Tibial nerve (tissue), 4 donors: ENCODE measurements at regions not wholly inside any gene's neighbourhood (a gene's known extent, or its start where the extent isn't known, plus 50 kb on each side); places are given as distances from the start of the nearest gene placed in this dataset.

Source experiments
- EP300 ChIP-seq, 2 donors: sonication (generic); formaldehyde crosslinking; IDR thresholded peaks; one replicate each; pipeline ENCODE4 v1.6.1; 2017; ENCODE audit warnings: antibody characterized with exemption in 2 of 2, mild to moderate bottlenecking in 1 of 2
- POLR2A ChIP-seq, 2 donors: fragments of 450-650 bp; IDR thresholded peaks; one replicate each; pipeline ENCODE4 v1.6.1; 2017; ENCODE audit warnings: antibody characterized with exemption in 2 of 2, mild to moderate bottlenecking in 2 of 2, moderate library complexity in 2 of 2
- TF ChIP-seq, protein P1 (sequence below), 5 experiments: fragments of 200-600 bp in 3 of 5; fragments of 450-650 bp in 2 of 5; sonication (generic) in 3 of 5; IDR thresholded peaks; one replicate each; pipeline ENCODE4 v1.5.1; 2016 to 2019; ENCODE audit warnings: antibody characterized with exemption in 5 of 5, mild to moderate bottlenecking in 3 of 5, moderate library complexity in 2 of 5

DNA sequence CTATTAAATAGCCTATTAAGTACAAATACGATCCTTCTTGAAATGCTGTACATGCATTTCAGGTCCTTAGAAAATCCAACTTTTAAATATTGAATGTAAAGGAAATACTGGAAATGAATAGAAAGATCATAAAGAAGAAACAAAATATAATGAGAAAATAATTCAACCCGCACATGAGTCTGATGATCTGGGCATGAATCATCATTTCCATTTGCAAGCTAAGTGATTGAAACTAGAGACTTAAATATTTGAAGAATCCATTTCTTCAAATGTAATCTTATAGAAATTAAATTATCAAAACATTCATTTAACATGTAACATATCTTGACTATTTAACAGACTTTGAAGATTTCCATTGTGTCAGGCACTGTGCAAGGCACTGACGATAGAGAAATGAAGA is 977.0 kb downstream of the TFAP2A start:
- TF ChIP-seq, protein P1, sequence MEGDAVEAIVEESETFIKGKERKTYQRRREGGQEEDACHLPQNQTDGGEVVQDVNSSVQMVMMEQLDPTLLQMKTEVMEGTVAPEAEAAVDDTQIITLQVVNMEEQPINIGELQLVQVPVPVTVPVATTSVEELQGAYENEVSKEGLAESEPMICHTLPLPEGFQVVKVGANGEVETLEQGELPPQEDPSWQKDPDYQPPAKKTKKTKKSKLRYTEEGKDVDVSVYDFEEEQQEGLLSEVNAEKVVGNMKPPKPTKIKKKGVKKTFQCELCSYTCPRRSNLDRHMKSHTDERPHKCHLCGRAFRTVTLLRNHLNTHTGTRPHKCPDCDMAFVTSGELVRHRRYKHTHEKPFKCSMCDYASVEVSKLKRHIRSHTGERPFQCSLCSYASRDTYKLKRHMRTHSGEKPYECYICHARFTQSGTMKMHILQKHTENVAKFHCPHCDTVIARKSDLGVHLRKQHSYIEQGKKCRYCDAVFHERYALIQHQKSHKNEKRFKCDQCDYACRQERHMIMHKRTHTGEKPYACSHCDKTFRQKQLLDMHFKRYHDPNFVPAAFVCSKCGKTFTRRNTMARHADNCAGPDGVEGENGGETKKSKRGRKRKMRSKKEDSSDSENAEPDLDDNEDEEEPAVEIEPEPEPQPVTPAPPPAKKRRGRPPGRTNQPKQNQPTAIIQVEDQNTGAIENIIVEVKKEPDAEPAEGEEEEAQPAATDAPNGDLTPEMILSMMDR (IDR thresholded peaks at IDR 0.05) = no peak
- no peak for TF ChIP-seq POLR2A (IDR thresholded peaks at IDR 0.05)
- TF ChIP-seq EP300 (IDR thresholded peaks at IDR 0.05) = no peak
